Esophagus squamous epithelium (tissue), 5 donors: ENCODE measurements at regions not wholly inside any gene's neighbourhood (a gene's known extent, or its start where the extent isn't known, plus 50 kb on each side); places are given as distances from the start of the nearest gene placed in this dataset.

ENCODE experiments used
- DNase-seq: peaks from one replicate; lab custom pipeline; 2025; lab: John Stamatoyannopoulos, UW
- H3K27ac ChIP-seq, 4 donors: fragments of 200-600 bp; sonication (generic); one replicate each; pipeline ENCODE4 v1.5.1; 2016 to 2019; ENCODE audit warnings: mild to moderate bottlenecking in 1 of 4
- H3K27me3 ChIP-seq, 4 donors: fragments of 200-600 bp; sonication (generic); 1 replicate in 3 of 4; 2 replicates in 1 of 4; pipeline versions ENCODE4 v1.5.1 to v1.6.0; 2017 to 2021; ENCODE audit warnings: antibody characterized with exemption in 1 of 4
- H3K36me3 ChIP-seq, 3 donors: fragments of 200-600 bp; sonication (generic); one replicate each; pipeline ENCODE4 v1.5.1; 2016 to 2019
- H3K4me1 ChIP-seq, 3 donors: fragments of 200-600 bp; sonication (generic); one replicate each; pipeline ENCODE4 v1.5.1; 2017 to 2019
- H3K4me3 ChIP-seq, 4 donors: fragments of 200-600 bp; sonication (generic); 1 replicate in 3 of 4; 2 replicates in 1 of 4; pipeline ENCODE4 v1.5.1; 2016 to 2019; ENCODE audit warnings: mild to moderate bottlenecking in 2 of 4, moderate library complexity in 1 of 4
- H3K9me3 ChIP-seq, 3 donors: fragments of 200-600 bp; sonication (generic); one replicate each; pipeline ENCODE4 v1.5.1; 2016 to 2019
- POLR2A ChIP-seq, 4 donors: fragments of 450-650 bp; IDR thresholded peaks; one replicate each; pipeline ENCODE4 v1.6.1; 2017; ENCODE audit warnings: antibody characterized with exemption in 4 of 4, mild to moderate bottlenecking in 4 of 4, moderate library complexity in 3 of 4
- WGBS, 2 donors: methylation state at CpG; one replicate each; pipeline ENCODE4 v1.1.5; 2018; 5-methylcytosine and 5-hydroxymethylcytosine counted together
- intact Hi-C: fragments of 100-400 bp; cut with DNase I; formaldehyde crosslinking; loops from one replicate; pipeline ENCODE4 v1.15.0; 2022
- TF ChIP-seq, protein P1 (sequence below), 6 experiments: fragments of 450-650 bp in 4 of 6; fragments of 200-600 bp in 2 of 6; sonication (generic) in 2 of 6; IDR thresholded peaks; one replicate each; pipeline ENCODE4 v1.5.1; 2016 to 2019; ENCODE audit warnings: antibody characterized with exemption in 6 of 6, mild to moderate bottlenecking in 4 of 6, moderate library complexity in 4 of 6
- donor health status: DM: yes; HTN: yes; CAD: no.

DNA sequence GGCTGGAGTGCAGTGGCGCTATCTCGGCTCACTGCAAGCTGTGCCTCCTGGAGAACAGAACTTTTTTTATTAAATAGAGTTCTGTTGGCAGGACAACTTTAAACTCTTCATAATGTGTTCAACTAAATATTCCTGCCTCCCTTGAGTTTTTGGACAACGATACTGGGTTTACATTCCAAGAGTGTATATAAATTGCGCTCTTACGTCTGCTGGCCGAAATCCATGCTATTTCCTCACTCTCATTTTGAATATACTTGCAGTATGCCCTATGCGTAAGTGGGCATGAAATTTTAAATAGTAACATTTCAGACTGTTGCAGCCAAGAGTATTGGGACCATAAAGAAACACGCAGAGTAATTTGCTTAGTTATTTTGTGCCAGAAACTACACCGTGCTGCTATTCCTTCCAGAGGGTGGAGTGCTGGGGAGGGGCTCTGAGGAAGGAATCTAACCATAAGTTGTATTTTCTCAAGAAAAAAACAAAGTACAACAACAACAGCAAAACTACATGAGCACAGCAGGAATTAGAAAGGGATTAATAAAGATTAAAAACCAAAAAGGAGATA, 480.0 kb downstream of the NLGN4X start:
- no peak for TF ChIP-seq POLR2A (IDR thresholded peaks at IDR 0.05)
- TF ChIP-seq, protein P1, sequence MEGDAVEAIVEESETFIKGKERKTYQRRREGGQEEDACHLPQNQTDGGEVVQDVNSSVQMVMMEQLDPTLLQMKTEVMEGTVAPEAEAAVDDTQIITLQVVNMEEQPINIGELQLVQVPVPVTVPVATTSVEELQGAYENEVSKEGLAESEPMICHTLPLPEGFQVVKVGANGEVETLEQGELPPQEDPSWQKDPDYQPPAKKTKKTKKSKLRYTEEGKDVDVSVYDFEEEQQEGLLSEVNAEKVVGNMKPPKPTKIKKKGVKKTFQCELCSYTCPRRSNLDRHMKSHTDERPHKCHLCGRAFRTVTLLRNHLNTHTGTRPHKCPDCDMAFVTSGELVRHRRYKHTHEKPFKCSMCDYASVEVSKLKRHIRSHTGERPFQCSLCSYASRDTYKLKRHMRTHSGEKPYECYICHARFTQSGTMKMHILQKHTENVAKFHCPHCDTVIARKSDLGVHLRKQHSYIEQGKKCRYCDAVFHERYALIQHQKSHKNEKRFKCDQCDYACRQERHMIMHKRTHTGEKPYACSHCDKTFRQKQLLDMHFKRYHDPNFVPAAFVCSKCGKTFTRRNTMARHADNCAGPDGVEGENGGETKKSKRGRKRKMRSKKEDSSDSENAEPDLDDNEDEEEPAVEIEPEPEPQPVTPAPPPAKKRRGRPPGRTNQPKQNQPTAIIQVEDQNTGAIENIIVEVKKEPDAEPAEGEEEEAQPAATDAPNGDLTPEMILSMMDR (IDR thresholded peaks at IDR 0.05) = no peak
- H3K9me3 ChIP-seq = no peaks in the 10 kb centered on the region
- H3K4me1 ChIP-seq = no peaks in the 10 kb centered on the region
- no peak for DNase-seq
- no peak overlapping the region for H3K4me3 ChIP-seq
- 60 to 77% methylated on average over 7 to 9 of the region's 9 CpGs for WGBS, 2 donors
- intact Hi-C loops = no loop called here
- no peak overlapping the region for H3K27ac ChIP-seq
- H3K36me3 ChIP-seq = no peaks in the 10 kb centered on the region
- H3K27me3 ChIP-seq = no peaks in the 10 kb centered on the region

DNA sequence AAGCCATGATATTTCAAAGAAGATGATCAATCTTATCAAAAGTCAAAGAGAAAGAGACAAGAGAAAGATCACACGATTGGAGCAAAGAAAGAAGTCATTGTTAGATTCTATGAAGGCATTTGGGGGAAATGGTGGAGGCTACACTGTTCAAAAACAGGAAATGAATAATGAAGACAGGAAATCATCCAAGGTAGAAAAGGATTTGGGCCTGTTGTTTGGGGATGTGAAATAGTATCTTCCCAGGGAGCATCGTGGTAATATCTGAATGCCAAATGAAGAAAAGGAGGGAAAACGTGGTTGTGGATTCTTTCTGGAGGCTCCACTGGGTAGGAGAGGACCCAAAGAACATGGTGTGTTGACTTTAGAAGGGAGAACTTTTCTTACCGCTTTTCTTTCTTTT, 482.4 kb downstream of the NLGN4X start:
- H3K9me3 ChIP-seq = no peaks in the 10 kb centered on the region
- DNase-seq = no peak
- no peak for TF ChIP-seq POLR2A (IDR thresholded peaks at IDR 0.05)
- TF ChIP-seq, protein P1 (IDR thresholded peaks at IDR 0.05) = no peak
- H3K27me3 ChIP-seq = no peaks in the 10 kb centered on the region
- H3K27ac ChIP-seq = no peak overlapping the region
- intact Hi-C loops = no loop called here
- no peaks in the 10 kb centered on the region for H3K4me1 ChIP-seq
- H3K4me3 ChIP-seq = no peak overlapping the region
- H3K36me3 ChIP-seq = no peaks in the 10 kb centered on the region
- WGBS, 2 donors = 40 to 48% methylated on average over 4 of the region's 4 CpGs

DNA sequence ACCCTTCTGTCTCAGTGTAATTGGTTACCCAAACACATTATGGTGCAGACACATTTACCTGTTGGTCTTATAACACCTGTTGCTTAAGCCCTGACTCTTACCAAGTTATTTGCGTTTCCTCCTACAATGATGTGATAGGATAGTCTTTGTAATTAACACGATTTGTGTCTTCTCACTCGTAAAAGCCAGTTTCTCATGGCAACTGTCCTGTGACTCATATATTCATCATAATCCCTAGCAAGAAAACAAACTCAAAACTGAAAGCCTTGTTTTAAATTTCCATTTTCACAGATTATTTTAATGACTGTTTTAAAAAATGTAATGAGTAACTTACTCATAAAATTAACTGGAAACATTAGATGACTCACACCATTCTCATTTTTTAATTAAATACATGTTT, 495.2 kb downstream of the NLGN4X start:
- intact Hi-C loops = no loop called here
- Histone ChIP-seq H3K36me3 (no peaks in the 10 kb centered on the region), H3K4me3 (no peak overlapping the region), H3K27ac (no peak overlapping the region), H3K27me3 (no peaks in the 10 kb centered on the region), H3K9me3 (no peaks in the 10 kb centered on the region), H3K4me1 (no peaks in the 10 kb centered on the region)
- no peak for DNase-seq
- no peak for TF ChIP-seq POLR2A (IDR thresholded peaks at IDR 0.05)
- TF ChIP-seq, protein P1 (IDR thresholded peaks at IDR 0.05) = no peak
- WGBS, 2 donors = 34 to 41% methylated on average over 3 of the region's 3 CpGs

DNA sequence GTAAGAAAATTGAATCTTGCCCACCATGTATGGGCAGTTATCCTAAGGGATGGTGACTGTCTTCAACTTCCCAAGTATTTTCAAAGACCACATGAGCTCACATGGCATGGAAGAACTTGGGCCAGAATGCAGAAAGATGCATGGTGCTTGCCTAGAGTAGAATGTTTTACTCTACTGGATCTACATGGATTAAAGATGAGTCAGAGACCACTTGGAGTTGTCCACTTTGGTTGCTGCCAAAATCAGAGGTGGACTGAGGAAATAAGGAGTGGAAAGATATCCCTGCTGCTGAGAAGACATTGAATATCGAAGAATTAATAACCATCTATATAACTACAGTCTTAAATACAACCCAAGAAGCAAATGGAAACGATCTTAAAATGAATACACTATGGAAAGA, 498.1 kb downstream of the NLGN4X start:
- H3K27me3 ChIP-seq = no peaks in the 10 kb centered on the region
- intact Hi-C loops = no loop called here
- DNase-seq = no peak
- TF ChIP-seq, protein P1 (IDR thresholded peaks at IDR 0.05) = no peak
- no peak for TF ChIP-seq POLR2A (IDR thresholded peaks at IDR 0.05)
- no peaks in the 10 kb centered on the region for H3K36me3 ChIP-seq
- no peaks in the 10 kb centered on the region for H3K4me1 ChIP-seq
- no peak overlapping the region for H3K4me3 ChIP-seq
- no peaks in the 10 kb centered on the region for H3K9me3 ChIP-seq
- H3K27ac ChIP-seq = no peak overlapping the region
- WGBS, 2 donors = 23 to 28% methylated on average over 2 of the region's 2 CpGs

DNA sequence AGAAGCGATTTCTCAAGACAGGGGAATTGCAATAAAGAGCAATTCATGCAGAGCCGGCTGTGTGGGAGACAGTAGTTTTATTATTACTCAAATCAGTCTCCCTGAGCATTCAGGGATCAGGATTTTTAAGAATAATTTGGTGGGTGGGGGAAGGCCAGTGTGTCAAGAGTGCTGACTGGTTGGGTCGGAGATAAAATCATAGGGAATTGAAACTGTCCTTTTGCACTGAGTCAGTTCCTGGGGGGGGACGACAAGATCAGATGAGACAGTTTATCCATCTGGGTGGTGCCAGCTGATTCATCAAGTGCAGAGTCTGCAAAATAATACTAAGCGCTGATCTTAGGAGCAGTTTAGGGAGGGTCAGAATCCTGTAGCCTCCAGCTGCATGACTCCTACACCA, 502.4 kb downstream of the NLGN4X start:
- Histone ChIP-seq H3K36me3 (no peaks in the 10 kb centered on the region), H3K9me3 (no peaks in the 10 kb centered on the region), H3K4me1 (no peaks in the 10 kb centered on the region), H3K27ac (no peak overlapping the region), H3K4me3 (no peak overlapping the region), H3K27me3 (no peaks in the 10 kb centered on the region)
- TF ChIP-seq POLR2A (IDR thresholded peaks at IDR 0.05) = no peak
- TF ChIP-seq, protein P1 (IDR thresholded peaks at IDR 0.05) = no peak
- WGBS, 2 donors = 57 to 68% methylated on average over 4 to 5 of the region's 5 CpGs
- DNase-seq = no peak
- intact Hi-C loops = no loop called here
